Testis (tissue), 2 donors: ENCODE measurements at regions not wholly inside any gene's neighbourhood (a gene's known extent, or its start where the extent isn't known, plus 50 kb on each side); places are given as distances from the start of the nearest gene placed in this dataset.

Source experiments
- CTCF ChIP-seq, 3 experiments: fragments of 450-650 bp in 2 of 3; fragments of 200-600 bp in 1 of 3; sonication (generic) in 1 of 3; IDR thresholded peaks; one replicate each; pipeline ENCODE4 v1.5.1; 2016 to 2019; ENCODE audit warnings: antibody characterized with exemption in 3 of 3, mild to moderate bottlenecking in 2 of 3, moderate library complexity in 1 of 3
- POLR2A ChIP-seq: fragments of 450-650 bp; IDR thresholded peaks from one replicate; pipeline ENCODE4 v1.6.1; 2017; ENCODE audit warnings: antibody characterized with exemption, mild to moderate bottlenecking, moderate library complexity

- no peak for TF ChIP-seq CTCF (IDR thresholded peaks at IDR 0.05)
- TF ChIP-seq POLR2A, result no peak
Observed at GRCh38 chr3:5055357-5056110, 66.6 kb upstream of the ARL8B start.
